IMR-90 (cell line): ENCODE measurements at regions not wholly inside any gene's neighbourhood (a gene's known extent, or its start where the extent isn't known, plus 50 kb on each side); places are given as distances from the start of the nearest gene placed in this dataset.

Source experiments
- ATAC-seq: fragments of 200-7000 bp; cut with Tn5 transposase; 2 replicates; pipeline ENCODE4 v1.9.1; 2020; ENCODE audit warnings: low read depth, mild to moderate bottlenecking, moderate library complexity
- BruUV-seq: library from RNA; stranded (reverse); fragments of 400-500 nt; replicated peaks from 2 replicates; lab custom pipeline; 2021; lab: Mats Ljungman, UMichigan
- CTCF ChIA-PET: fragments of 300-600 bp; formaldehyde crosslinking; extraction: SDS; loops from one replicate; lab custom pipeline; 2021; ENCODE audit warnings: antibody characterized with exemption; lab: Yijun Ruan, JAX
- POLR2A ChIA-PET: fragments of 300-600 bp; sonication (Branson Sonifier 250); formaldehyde crosslinking; loops from one replicate; lab custom pipeline; 2022; ENCODE audit warnings: antibody characterized with exemption; ENCODE audit not compliant: unreplicated experiment; lab: Charles Lee
- DNase-seq: peaks from one replicate; pipeline ENCODE4 v3.0.0; 2013
- H2AFZ ChIP-seq: replicated peaks from 2 replicates; pipeline ENCODE3; 2013; ENCODE audit warnings: low read length, mild to moderate bottlenecking; ENCODE audit not compliant: poor library complexity
- H2AK5ac ChIP-seq: 2 replicates; pipeline ENCODE4 v1.6.1; 2013; ENCODE audit warnings: low read depth, low read length, inconsistent platforms
- H2AK9ac ChIP-seq: replicated peaks from 2 replicates; pipeline ENCODE3; 2013; ENCODE audit warnings: mild to moderate bottlenecking, low read depth, low read length, moderate library complexity; ENCODE audit not compliant: poor library complexity
- H2BK120ac ChIP-seq: 2 replicates; pipeline ENCODE4 v1.6.1; 2013; ENCODE audit warnings: low read depth, low read length, inconsistent platforms
- H2BK15ac ChIP-seq: 3 replicates; pipeline ENCODE4 v1.6.1; 2013; ENCODE audit warnings: low read depth, low read length, inconsistent platforms
- H2BK20ac ChIP-seq: 2 replicates; pipeline ENCODE4 v1.6.1; 2013; ENCODE audit warnings: low read depth, mild to moderate bottlenecking, inconsistent platforms, low read length, moderate library complexity
- H2BK5ac ChIP-seq: 2 replicates; pipeline ENCODE4 v1.6.1; 2013; ENCODE audit warnings: mild to moderate bottlenecking, low read depth, low read length, inconsistent platforms; ENCODE audit not compliant: poor library complexity, severe bottlenecking
- H3K14ac ChIP-seq: replicated peaks from 2 replicates; pipeline ENCODE4 v1.6.1; 2013; ENCODE audit warnings: low read depth, low read length, inconsistent platforms
- H3K18ac ChIP-seq: 2 replicates; pipeline ENCODE4 v1.6.1; 2013; ENCODE audit warnings: low read depth, low read length, control low read depth
- H3K23ac ChIP-seq: 2 replicates; pipeline ENCODE4 v1.6.1; 2013; ENCODE audit warnings: low read depth, low read length, inconsistent platforms
- H3K27ac ChIP-seq: 2 replicates; pipeline ENCODE4 v1.5.1; 2013; ENCODE audit warnings: mild to moderate bottlenecking, control low read depth, low read length; ENCODE audit not compliant: insufficient read depth
- H3K27me3 ChIP-seq: 2 replicates; pipeline ENCODE4 v1.6.1; 2013; ENCODE audit warnings: low read length; ENCODE audit not compliant: control insufficient read depth, insufficient read depth
- H3K36me3 ChIP-seq: 2 replicates; pipeline ENCODE4 v1.6.1; 2013; ENCODE audit warnings: low read length, mixed read lengths; ENCODE audit not compliant: control insufficient read depth, insufficient read depth
- H3K4ac ChIP-seq: 2 replicates; pipeline ENCODE4 v1.6.1; 2013; ENCODE audit warnings: low read depth, low read length, inconsistent platforms
- H3K4me1 ChIP-seq: 2 replicates; pipeline ENCODE4 v1.6.1; 2013; ENCODE audit warnings: low read length, mixed read lengths; ENCODE audit not compliant: control insufficient read depth, insufficient read depth
- H3K4me2 ChIP-seq: 2 replicates; pipeline ENCODE4 v1.6.1; 2013; ENCODE audit warnings: low read depth, mild to moderate bottlenecking, control low read depth, low read length, moderate library complexity
- H3K4me3 ChIP-seq: 2 replicates; pipeline ENCODE4 v1.5.1; 2013; ENCODE audit warnings: low read depth, mild to moderate bottlenecking, control low read depth, low read length, moderate library complexity; ENCODE audit not compliant: insufficient read depth
- H3K56ac ChIP-seq: 2 replicates; pipeline ENCODE4 v1.6.1; 2013; ENCODE audit warnings: low read length, inconsistent platforms; ENCODE audit not compliant: insufficient read depth; ENCODE audit errors: extremely low read depth
- H3K79me1 ChIP-seq, 2 experiments: 2 replicates each; pipeline ENCODE4 v1.6.1; 2013; ENCODE audit warnings: low read length in 2 of 2, inconsistent platforms in 1 of 2, low read depth in 1 of 2
- H3K9ac ChIP-seq: 2 replicates; pipeline ENCODE4 v1.6.1; 2013; ENCODE audit warnings: low read depth, low read length, control low read depth
- H3K9me1 ChIP-seq: 2 replicates; pipeline ENCODE4 v1.6.1; 2013; ENCODE audit warnings: low read length, inconsistent platforms; ENCODE audit not compliant: insufficient read depth
- H3K9me3 ChIP-seq: 2 replicates; pipeline ENCODE4 v1.6.1; 2013; ENCODE audit warnings: low read length; ENCODE audit not compliant: control insufficient read depth, insufficient read depth
- H4K20me1 ChIP-seq: 2 replicates; pipeline ENCODE4 v1.6.1; 2013; ENCODE audit warnings: low read length, inconsistent platforms; ENCODE audit not compliant: insufficient read depth
- H4K5ac ChIP-seq: 2 replicates; pipeline ENCODE4 v1.6.1; 2013; ENCODE audit warnings: mild to moderate bottlenecking, low read depth, low read length, control low read depth
- H4K8ac ChIP-seq, 2 experiments: 2 replicates each; pipeline ENCODE4 v1.6.1; 2013; ENCODE audit warnings: low read depth in 2 of 2, low read length in 2 of 2, control low read depth in 1 of 2, inconsistent platforms in 1 of 2
- H4K91ac ChIP-seq: 2 replicates; pipeline ENCODE4 v1.6.1; 2013; ENCODE audit warnings: low read depth, low read length, inconsistent platforms; ENCODE audit not compliant: insufficient read depth
- BHLHE40 ChIP-seq: fragments of 150-350 bp; IDR thresholded peaks from 2 replicates; pipeline ENCODE4 v1.6.1; 2016; ENCODE audit warnings: mild to moderate bottlenecking, low read depth, low read length
- CEBPB ChIP-seq: IDR thresholded peaks from 2 replicates; pipeline ENCODE4 v1.6.1; 2012; ENCODE audit warnings: low read depth, low read length, improper control_type of control experiment
- CHD1 ChIP-seq: IDR thresholded peaks from 2 replicates; pipeline ENCODE4 v1.6.1; 2012; ENCODE audit warnings: low read depth, low read length, improper control_type of control experiment
- CTCF ChIP-seq: conservative IDR thresholded peaks from 2 replicates; pipeline ENCODE4 v1.5.1; 2012; ENCODE audit warnings: mild to moderate bottlenecking, low read depth, low read length, improper control_type of control experiment
- ELK1 ChIP-seq: fragments of 150-350 bp; IDR thresholded peaks from 2 replicates; pipeline ENCODE4 v1.6.1; 2016; ENCODE audit warnings: low read depth, mild to moderate bottlenecking, low read length, moderate library complexity, borderline replicate concordance
- FOS ChIP-seq: fragments of 150-350 bp; IDR thresholded peaks from 2 replicates; pipeline ENCODE4 v1.6.1; 2016; ENCODE audit warnings: low read depth, low read length
- MAFK ChIP-seq: IDR thresholded peaks from 2 replicates; pipeline ENCODE4 v1.6.1; 2012; ENCODE audit warnings: low read depth, low read length, improper control_type of control experiment
- MAZ ChIP-seq: IDR thresholded peaks from 2 replicates; pipeline ENCODE4 v1.6.1; 2012; ENCODE audit warnings: low read depth, mild to moderate bottlenecking, low read length, improper control_type of control experiment, moderate library complexity, borderline replicate concordance
- MXI1 ChIP-seq: IDR thresholded peaks from 2 replicates; pipeline ENCODE4 v1.6.1; 2012; ENCODE audit warnings: low read depth, mild to moderate bottlenecking, low read length, moderate library complexity, borderline replicate concordance
- NFE2L2 ChIP-seq: fragments of 150-350 bp; IDR thresholded peaks from 2 replicates; pipeline ENCODE4 v1.6.1; 2016; ENCODE audit warnings: low read depth, mild to moderate bottlenecking, low read length
- POLR2A ChIP-seq: IDR thresholded peaks from 2 replicates; pipeline ENCODE4 v1.6.1; 2012; ENCODE audit warnings: mild to moderate bottlenecking, low read depth, low read length
- RAD21 ChIP-seq: IDR thresholded peaks from 2 replicates; pipeline ENCODE4 v1.6.1; 2012; ENCODE audit warnings: low read length, improper control_type of control experiment
- RCOR1 ChIP-seq: IDR thresholded peaks from 2 replicates; pipeline ENCODE4 v1.6.1; 2012; ENCODE audit warnings: mild to moderate bottlenecking, low read length, improper control_type of control experiment; ENCODE audit not compliant: insufficient replicate concordance
- RFX5 ChIP-seq: IDR thresholded peaks from 2 replicates; pipeline ENCODE4 v1.8.0; 2012; ENCODE audit warnings: low read depth, mild to moderate bottlenecking, low read length, moderate library complexity
- SMC3 ChIP-seq: fragments of 150-350 bp; IDR thresholded peaks from 2 replicates; pipeline ENCODE4 v1.6.1; 2016; ENCODE audit warnings: low read depth, mild to moderate bottlenecking, antibody characterized with exemption, low read length, moderate library complexity
- USF2 ChIP-seq: fragments of 150-350 bp; IDR thresholded peaks from 2 replicates; pipeline ENCODE4 v1.6.1; 2017; ENCODE audit warnings: mild to moderate bottlenecking, antibody characterized with exemption, low read length, low read depth
- WGBS, 2 experiments: methylation state at CpG; one replicate each; pipeline versions ENCODE4 v1.1.5 to v1.1.7; 2013; ENCODE audit warnings: missing lambda C conversion rate in 2 of 2; ENCODE audit not compliant: insufficient read length in 1 of 2; ENCODE audit errors: extremely low coverage in 2 of 2; 5-methylcytosine and 5-hydroxymethylcytosine counted together
- dilution Hi-C: fragments of 300-500 bp; cut with HindIII; formaldehyde crosslinking; loops from one replicate; pipeline ENCODE4 v1.14.3; 2018; ENCODE audit warnings: low sequenced_read_pairs; ENCODE audit not compliant: unreplicated experiment
- in situ Hi-C: fragments of 300-500 bp; cut with MboI; formaldehyde crosslinking; loops from 3 replicates; pipeline ENCODE4 v1.14.3; 2019; ENCODE audit warnings: low sequenced_read_pairs, inconsistent platforms, mixed read lengths
- intact Hi-C: fragments of 100-400 bp; cut with micrococcal nuclease; formaldehyde crosslinking; loops from 2 replicates; pipeline ENCODE4 v1.10.0; 2022

- Histone ChIP-seq H2AK5ac (no peak overlapping the region), H3K4me1 (no peaks in the 10 kb centered on the region), H4K8ac (no peak overlapping the region), H2AK9ac (no peak overlapping the region), H3K4me3 (no peak overlapping the region), H4K20me1 (no peaks in the 10 kb centered on the region), H2BK5ac (no peak overlapping the region), H3K27ac (no peak overlapping the region), H3K79me1 (no peaks in the 10 kb centered on the region), H3K23ac (no peak overlapping the region), H2BK20ac (no peak overlapping the region), H3K36me3 (no peaks in the 10 kb centered on the region), H3K27me3 (no peaks in the 10 kb centered on the region), H2AFZ (no peak overlapping the region), H4K91ac (no peak overlapping the region), H3K4me2 (no peak overlapping the region), H3K9me3 (no peaks in the 10 kb centered on the region), H2BK120ac (no peak overlapping the region), H4K5ac (no peak overlapping the region), H3K9me1 (no peaks in the 10 kb centered on the region), H3K14ac (no peak overlapping the region), H3K4ac (no peak overlapping the region), H3K9ac (no peak overlapping the region), H2BK15ac (no peak overlapping the region), H3K56ac (no peak overlapping the region), H3K18ac (no peak overlapping the region)
- ATAC-seq (no peak), DNase-seq (no peak)
- TF ChIP-seq MAZ (no peak), ELK1 (no peak), BHLHE40 (no peak), RFX5 (no peak), MAFK (no peak), MXI1 (no peak), USF2 (no peak), CEBPB (no peak), CTCF (no peak), CHD1 (no peak), SMC3 (no peak), RAD21 (no peak), FOS (no peak), POLR2A (no peak), NFE2L2 (no peak), RCOR1 (no peak)
- dilution Hi-C loops (no loop called here), in situ Hi-C loops (no loop called here), intact Hi-C loops (no loop called here)
- WGBS, 2 experiments: no CpG with 5 or more reads among the region's 1 CpG
- ChIA-PET POLR2A (no interaction called here), CTCF (no interaction called here)
- BruUV-seq: no TSS peak
These were observed 127.7 kb upstream of the SPATA16 start for GRCh38 chr3:173268781-173269180.
